Activated T-cell treated with anti-CD3 and anti-CD28 coated beads, Interleukin-2, amount 50 U/mL, for 24 hours (primary cell): ENCODE measurements at regions not wholly inside any gene's neighbourhood (a gene's known extent, or its start where the extent isn't known, plus 50 kb on each side); places are given as distances from the start of the nearest gene placed in this dataset.

ENCODE experiments used
- DNase-seq: peaks from one replicate; pipeline ENCODE4 v3.0.0-alpha.2; 2020
- H3K27ac Mint-ChIP-seq: 2 replicates; pipeline ENCODE4 v1.8.0; 2020; ENCODE audit warnings: mild to moderate bottlenecking, mixed read lengths
- H3K27me3 Mint-ChIP-seq: 2 replicates; pipeline ENCODE4 v1.8.0; 2020; ENCODE audit warnings: mixed read lengths
- H3K36me3 Mint-ChIP-seq: 2 replicates; pipeline ENCODE4 v1.8.0; 2020; ENCODE audit warnings: low read depth, mixed read lengths
- H3K4me1 Mint-ChIP-seq: 2 replicates; pipeline ENCODE4 v1.8.0; 2020; ENCODE audit warnings: low read depth, mixed read lengths
- H3K4me3 Mint-ChIP-seq: 2 replicates; pipeline ENCODE4 v1.8.0; 2020; ENCODE audit warnings: mild to moderate bottlenecking, moderate library complexity, mixed read lengths
- H3K9me3 Mint-ChIP-seq: 2 replicates; pipeline ENCODE4 v1.8.0; 2020; ENCODE audit warnings: mixed read lengths

GRCh38 chr6:33861722-33862121, 57.9 kb upstream of the MLN start:
- Mint-ChIP-seq H3K4me3 (no peak overlapping the region), H3K27ac (no peak overlapping the region), H3K9me3 (peaks cover 5% of the 10 kb centered on the region), H3K4me1 (peaks cover 50% of the 10 kb centered on the region), H3K36me3 (no peaks in the 10 kb centered on the region), H3K27me3 (peaks cover 13% of the 10 kb centered on the region)
- no peak for DNase-seq

GRCh38 chr6:33860706-33861474, 57.1 kb upstream of the MLN start:
- Mint-ChIP-seq H3K36me3 (no peaks in the 10 kb centered on the region), H3K4me3 (no peak overlapping the region), H3K4me1 (peaks cover 58% of the 10 kb centered on the region), H3K27me3 (peaks cover 13% of the 10 kb centered on the region), H3K9me3 (no peaks in the 10 kb centered on the region), H3K27ac (no peak overlapping the region)
- no peak for DNase-seq

GRCh38 chr6:33860006-33860405, 56.2 kb upstream of the MLN start:
- peaks cover 13% of the 10 kb centered on the region for H3K27me3 Mint-ChIP-seq
- no peaks in the 10 kb centered on the region for H3K9me3 Mint-ChIP-seq
- H3K36me3 Mint-ChIP-seq, result no peaks in the 10 kb centered on the region
- H3K4me1 Mint-ChIP-seq, result peaks cover 66% of the 10 kb centered on the region
- no peak overlapping the region for H3K4me3 Mint-ChIP-seq
- H3K27ac Mint-ChIP-seq, result no peak overlapping the region
- no peak for DNase-seq

- Mint-ChIP-seq H3K9me3 (no peaks in the 10 kb centered on the region), H3K4me1 (peaks cover 61% of the 10 kb centered on the region), H3K27me3 (peaks cover 22% of the 10 kb centered on the region), H3K36me3 (no peaks in the 10 kb centered on the region), H3K4me3 (no peak overlapping the region), H3K27ac (no peak overlapping the region)
- DNase-seq, result no peak
Observed at GRCh38 chr6:33858804-33859505, 55.2 kb upstream of the MLN start.

GRCh38 chr6:33857932-33858475, 54.2 kb upstream of the MLN start:
- no peak for DNase-seq
- peaks cover 54% of the 10 kb centered on the region for H3K4me1 Mint-ChIP-seq
- no peaks in the 10 kb centered on the region for H3K36me3 Mint-ChIP-seq
- peaks cover 22% of the 10 kb centered on the region for H3K27me3 Mint-ChIP-seq
- H3K27ac Mint-ChIP-seq, result no peak overlapping the region
- no peaks in the 10 kb centered on the region for H3K9me3 Mint-ChIP-seq
- H3K4me3 Mint-ChIP-seq, result no peak overlapping the region

GRCh38 chr6:33857093-33857931, 53.5 kb upstream of the MLN start:
- DNase-seq, result no peak
- Mint-ChIP-seq H3K4me1 (peaks cover 55% of the 10 kb centered on the region), H3K27me3 (peaks cover 22% of the 10 kb centered on the region), H3K36me3 (no peaks in the 10 kb centered on the region), H3K4me3 (no peak overlapping the region), H3K9me3 (no peaks in the 10 kb centered on the region), H3K27ac (no peak overlapping the region)

GRCh38 chr6:33856655-33857054, 52.9 kb upstream of the MLN start:
- peak; percentile 78 for DNase-seq
- peaks cover 48% of the 10 kb centered on the region for H3K4me1 Mint-ChIP-seq
- no peak overlapping the region for H3K4me3 Mint-ChIP-seq
- peaks cover 19% of the 10 kb centered on the region for H3K27me3 Mint-ChIP-seq
- H3K36me3 Mint-ChIP-seq, result no peaks in the 10 kb centered on the region
- no peaks in the 10 kb centered on the region for H3K9me3 Mint-ChIP-seq
- no peak overlapping the region for H3K27ac Mint-ChIP-seq

- Mint-ChIP-seq H3K36me3 (no peaks in the 10 kb centered on the region), H3K4me3 (no peak overlapping the region), H3K27me3 (peaks cover 24% of the 10 kb centered on the region), H3K27ac (no peak overlapping the region), H3K9me3 (no peaks in the 10 kb centered on the region), H3K4me1 (peaks cover 43% of the 10 kb centered on the region)
- no peak for DNase-seq
Observed at GRCh38 chr6:33856031-33856590, 52.3 kb upstream of the MLN start.

- no peak for DNase-seq
- no peaks in the 10 kb centered on the region for H3K9me3 Mint-ChIP-seq
- peaks cover 21% of the 10 kb centered on the region for H3K27me3 Mint-ChIP-seq
- H3K36me3 Mint-ChIP-seq, result no peaks in the 10 kb centered on the region
- H3K4me1 Mint-ChIP-seq, result peaks cover 30% of the 10 kb centered on the region
- H3K27ac Mint-ChIP-seq, result no peak overlapping the region
- H3K4me3 Mint-ChIP-seq, result no peak overlapping the region
Observed at GRCh38 chr6:33854572-33855030, 50.8 kb upstream of the MLN start.

GRCh38 chr6:33853736-33854135, 49.9 kb upstream of the MLN start:
- Mint-ChIP-seq H3K4me3 (no peak overlapping the region), H3K4me1 (peaks cover 30% of the 10 kb centered on the region), H3K36me3 (no peaks in the 10 kb centered on the region), H3K27ac (no peak overlapping the region), H3K27me3 (peaks cover 17% of the 10 kb centered on the region), H3K9me3 (no peaks in the 10 kb centered on the region)
- DNase-seq, result no peak
